ENCODE measurements at regions not wholly inside any gene's neighbourhood (a gene's known extent, or its start where the extent isn't known, plus 50 kb on each side); places are given as distances from the start of the nearest gene placed in this dataset.

DNA sequence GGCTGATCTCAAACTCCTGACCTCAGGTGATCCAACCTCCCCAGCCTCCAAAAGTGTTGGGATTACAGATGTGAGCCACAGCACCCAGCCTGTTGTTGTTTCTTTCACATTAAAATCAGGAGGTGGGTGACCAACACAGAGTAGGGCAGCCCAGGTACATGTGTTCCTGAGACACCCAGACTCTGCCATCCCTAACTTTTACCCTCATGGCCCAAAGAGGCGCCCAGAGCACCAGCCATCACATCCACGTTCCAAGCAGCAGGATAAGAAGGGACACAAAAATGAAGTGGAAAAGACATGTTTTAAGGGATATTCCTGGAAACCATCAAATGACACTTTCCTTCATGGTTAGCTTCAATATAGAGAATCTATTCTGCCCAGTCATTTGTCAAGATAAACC is 159.6 kb upstream of the KLF6 start (continued):
- TF ChIP-seq, protein P1, sequence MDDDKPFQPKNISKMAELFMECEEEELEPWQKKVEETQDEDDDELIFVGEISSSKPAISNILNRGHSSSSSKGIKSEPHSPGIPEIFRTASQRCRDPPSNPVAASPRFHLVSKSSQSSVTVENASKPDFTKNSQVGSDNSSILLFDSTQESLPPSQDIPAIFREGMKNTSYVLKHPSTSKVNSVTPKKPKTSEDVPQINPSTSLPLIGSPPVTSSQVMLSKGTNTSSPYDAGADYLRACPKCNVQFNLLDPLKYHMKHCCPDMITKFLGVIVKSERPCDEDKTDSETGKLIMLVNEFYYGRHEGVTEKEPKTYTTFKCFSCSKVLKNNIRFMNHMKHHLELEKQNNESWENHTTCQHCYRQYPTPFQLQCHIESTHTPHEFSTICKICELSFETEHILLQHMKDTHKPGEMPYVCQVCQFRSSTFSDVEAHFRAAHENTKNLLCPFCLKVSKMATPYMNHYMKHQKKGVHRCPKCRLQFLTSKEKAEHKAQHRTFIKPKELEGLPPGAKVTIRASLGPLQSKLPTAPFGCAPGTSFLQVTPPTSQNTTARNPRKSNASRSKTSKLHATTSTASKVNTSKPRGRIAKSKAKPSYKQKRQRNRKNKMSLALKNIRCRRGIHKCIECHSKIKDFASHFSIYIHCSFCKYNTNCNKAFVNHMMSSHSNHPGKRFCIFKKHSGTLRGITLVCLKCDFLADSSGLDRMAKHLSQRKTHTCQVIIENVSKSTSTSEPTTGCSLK (tag by site-specific recombination; IDR thresholded peaks at IDR 0.05) = no peak
- TF ChIP-seq ZNF133 (tag by site-specific recombination; IDR thresholded peaks at IDR 0.05) = no peak
- no peak for TF ChIP-seq ZNF23 (tag by site-specific recombination; IDR thresholded peaks at IDR 0.05; ENCODE audit: borderline replicate concordance)
- no peak for TF ChIP-seq HOXA7 (CRISPR knock-in tag; IDR thresholded peaks at IDR 0.05; ENCODE audit: borderline replicate concordance)
- no peak for TF ChIP-seq ZNF76 (tag by site-specific recombination; IDR thresholded peaks at IDR 0.05; ENCODE audit: borderline replicate concordance, low read depth)
- no peak for TF ChIP-seq ZFP37 (tag by site-specific recombination; IDR thresholded peaks at IDR 0.05)

GRCh38 chr10:3943695-3944257 is 158.8 kb upstream of the KLF6 start:
- CTCF ChIA-PET = no interaction called here
- TF ChIP-seq ZNF488 (tag by site-specific recombination; IDR thresholded peaks at IDR 0.05) (no peak), ZBTB48 (tag by site-specific recombination; IDR thresholded peaks at IDR 0.05) (peak; percentile 64)
- POLR2A ChIA-PET = interaction anchor here (0.5 kb wide), 1 partner anchor 219 kb away, joined by 3 read pairs; no protein-coding TSS in a partner anchor

GRCh38 chr10:3942937-3943489 is 158.0 kb upstream of the KLF6 start:
- Histone ChIP-seq H3K27ac (ENCODE audit: extremely low read depth, low read depth, low read length) (no peak overlapping the region), H3K4me3 (ENCODE audit: low read depth, low read length) (no peak overlapping the region), H3K36me3 (ENCODE audit: control insufficient read depth in 2 of 2, insufficient read depth in 1 of 2, low read length in 2 of 2) (no peaks in the 10 kb centered on the region), H3K4me1 (ENCODE audit: control insufficient read depth, insufficient read depth, low read length) (no peaks in the 10 kb centered on the region), H3K9me3 (ENCODE audit: control insufficient read depth, insufficient read depth, low read depth, low read length) (no peaks in the 10 kb centered on the region; the same call in 1 of the 2 replicates)
- ChIA-PET CTCF (no interaction called here), POLR2A (no interaction called here)
- TF ChIP-seq ZSCAN30 (tag by site-specific recombination; IDR thresholded peaks at IDR 0.05) (no peak), ZNF19 (tag by site-specific recombination; IDR thresholded peaks at IDR 0.05; ENCODE audit: low read depth) (no peak), BCL11A (tag by site-specific recombination; IDR thresholded peaks at IDR 0.05; ENCODE audit: low read depth) (no peak), ZNF658 (tag by site-specific recombination; IDR thresholded peaks at IDR 0.05) (no peak), ZNF473 (tag by site-specific recombination; IDR thresholded peaks at IDR 0.05) (no peak), ZNF114 (tag by site-specific recombination; IDR thresholded peaks at IDR 0.05) (no peak), ZBTB1 (tag by site-specific recombination; IDR thresholded peaks at IDR 0.05) (no peak), ZNF239 (tag by site-specific recombination; IDR thresholded peaks at IDR 0.05) (no peak), ZNF561 (tag by site-specific recombination; IDR thresholded peaks at IDR 0.05; ENCODE audit: borderline replicate concordance) (no peak), PBX3 (CRISPR knock-in tag; IDR thresholded peaks at IDR 0.05) (no peak), KLF1 (tag by site-specific recombination; IDR thresholded peaks at IDR 0.05) (no peak), ZNF311 (tag by site-specific recombination; IDR thresholded peaks at IDR 0.05; ENCODE audit: borderline replicate concordance) (no peak), REPIN1 (tag by site-specific recombination; IDR thresholded peaks at IDR 0.05; ENCODE audit: low read depth) (no peak)
- TF ChIP-seq, protein P2, sequence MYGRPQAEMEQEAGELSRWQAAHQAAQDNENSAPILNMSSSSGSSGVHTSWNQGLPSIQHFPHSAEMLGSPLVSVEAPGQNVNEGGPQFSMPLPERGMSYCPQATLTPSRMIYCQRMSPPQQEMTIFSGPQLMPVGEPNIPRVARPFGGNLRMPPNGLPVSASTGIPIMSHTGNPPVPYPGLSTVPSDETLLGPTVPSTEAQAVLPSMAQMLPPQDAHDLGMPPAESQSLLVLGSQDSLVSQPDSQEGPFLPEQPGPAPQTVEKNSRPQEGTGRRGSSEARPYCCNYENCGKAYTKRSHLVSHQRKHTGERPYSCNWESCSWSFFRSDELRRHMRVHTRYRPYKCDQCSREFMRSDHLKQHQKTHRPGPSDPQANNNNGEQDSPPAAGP (tag by site-specific recombination; IDR thresholded peaks at IDR 0.05) = no peak

More at GRCh38 chr10:3943695-3944257, 158.8 kb upstream of the KLF6 start:
- no peaks in the 10 kb centered on the region; the same call in 1 of the 2 replicates for H3K9me3 ChIP-seq (ENCODE audit: control insufficient read depth, insufficient read depth, low read depth, low read length)
- H3K27ac ChIP-seq (ENCODE audit: extremely low read depth, low read depth, low read length) = no peak overlapping the region
- H3K36me3 ChIP-seq (ENCODE audit: control insufficient read depth in 2 of 2, insufficient read depth in 1 of 2, low read length in 2 of 2) = no peaks in the 10 kb centered on the region
- no peak overlapping the region for H3K4me3 ChIP-seq (ENCODE audit: low read depth, low read length)
- no peaks in the 10 kb centered on the region for H3K4me1 ChIP-seq (ENCODE audit: control insufficient read depth, insufficient read depth, low read length)
